Tibial nerve (tissue), 4 donors: ENCODE measurements at regions not wholly inside any gene's neighbourhood (a gene's known extent, or its start where the extent isn't known, plus 50 kb on each side); places are given as distances from the start of the nearest gene placed in this dataset.

Source experiments
- EP300 ChIP-seq, 2 donors: sonication (generic); formaldehyde crosslinking; IDR thresholded peaks; one replicate each; pipeline ENCODE4 v1.6.1; 2017; ENCODE audit warnings: antibody characterized with exemption in 2 of 2, mild to moderate bottlenecking in 1 of 2
- POLR2A ChIP-seq, 2 donors: fragments of 450-650 bp; IDR thresholded peaks; one replicate each; pipeline ENCODE4 v1.6.1; 2017; ENCODE audit warnings: antibody characterized with exemption in 2 of 2, mild to moderate bottlenecking in 2 of 2, moderate library complexity in 2 of 2
- TF ChIP-seq, protein P1 (sequence below), 5 experiments: fragments of 200-600 bp in 3 of 5; fragments of 450-650 bp in 2 of 5; sonication (generic) in 3 of 5; IDR thresholded peaks; one replicate each; pipeline ENCODE4 v1.5.1; 2016 to 2019; ENCODE audit warnings: antibody characterized with exemption in 5 of 5, mild to moderate bottlenecking in 3 of 5, moderate library complexity in 2 of 5

DNA sequence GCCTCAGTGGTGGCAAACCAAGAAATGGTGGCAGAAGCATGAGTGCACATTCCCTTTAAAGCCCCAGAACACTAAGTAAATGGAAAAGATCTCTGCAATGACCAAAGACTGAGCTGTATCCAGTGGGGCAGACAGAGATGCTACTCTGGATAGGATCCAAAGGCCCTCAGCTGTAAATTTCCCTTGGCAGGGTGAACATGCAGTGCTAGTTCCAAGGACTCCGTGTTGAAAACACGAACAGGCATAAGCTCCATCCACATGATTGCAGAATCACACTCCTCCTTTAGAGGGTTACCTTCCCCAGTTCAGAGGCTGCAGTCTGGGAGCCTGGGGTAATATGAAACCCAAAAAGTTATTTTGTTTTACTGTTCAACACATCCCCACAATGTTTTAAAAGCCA, 98.6 kb upstream of the KLF7 start:
- no peak for TF ChIP-seq EP300 (IDR thresholded peaks at IDR 0.05)
- TF ChIP-seq, protein P1, sequence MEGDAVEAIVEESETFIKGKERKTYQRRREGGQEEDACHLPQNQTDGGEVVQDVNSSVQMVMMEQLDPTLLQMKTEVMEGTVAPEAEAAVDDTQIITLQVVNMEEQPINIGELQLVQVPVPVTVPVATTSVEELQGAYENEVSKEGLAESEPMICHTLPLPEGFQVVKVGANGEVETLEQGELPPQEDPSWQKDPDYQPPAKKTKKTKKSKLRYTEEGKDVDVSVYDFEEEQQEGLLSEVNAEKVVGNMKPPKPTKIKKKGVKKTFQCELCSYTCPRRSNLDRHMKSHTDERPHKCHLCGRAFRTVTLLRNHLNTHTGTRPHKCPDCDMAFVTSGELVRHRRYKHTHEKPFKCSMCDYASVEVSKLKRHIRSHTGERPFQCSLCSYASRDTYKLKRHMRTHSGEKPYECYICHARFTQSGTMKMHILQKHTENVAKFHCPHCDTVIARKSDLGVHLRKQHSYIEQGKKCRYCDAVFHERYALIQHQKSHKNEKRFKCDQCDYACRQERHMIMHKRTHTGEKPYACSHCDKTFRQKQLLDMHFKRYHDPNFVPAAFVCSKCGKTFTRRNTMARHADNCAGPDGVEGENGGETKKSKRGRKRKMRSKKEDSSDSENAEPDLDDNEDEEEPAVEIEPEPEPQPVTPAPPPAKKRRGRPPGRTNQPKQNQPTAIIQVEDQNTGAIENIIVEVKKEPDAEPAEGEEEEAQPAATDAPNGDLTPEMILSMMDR (IDR thresholded peaks at IDR 0.05) = no peak
- no peak for TF ChIP-seq POLR2A (IDR thresholded peaks at IDR 0.05)
